22Rv1 (cell line): ENCODE measurements at regions not wholly inside any gene's neighbourhood (a gene's known extent, or its start where the extent isn't known, plus 50 kb on each side); places are given as distances from the start of the nearest gene placed in this dataset.

Experiments
- H3K27ac ChIP-seq: fragments of 450-650 bp; 2 replicates; pipeline ENCODE4 v1.5.1; 2017
- ZFX ChIP-seq: fragments of 450-650 bp; IDR thresholded peaks from 2 replicates; pipeline ENCODE4 v1.6.1; 2017; ENCODE audit warnings: antibody characterized with exemption, borderline replicate concordance
- TF ChIP-seq, protein P1 (sequence below): fragments of 450-650 bp; IDR thresholded peaks from 2 replicates; pipeline ENCODE4 v1.5.1; 2017; ENCODE audit warnings: mild to moderate bottlenecking

DNA sequence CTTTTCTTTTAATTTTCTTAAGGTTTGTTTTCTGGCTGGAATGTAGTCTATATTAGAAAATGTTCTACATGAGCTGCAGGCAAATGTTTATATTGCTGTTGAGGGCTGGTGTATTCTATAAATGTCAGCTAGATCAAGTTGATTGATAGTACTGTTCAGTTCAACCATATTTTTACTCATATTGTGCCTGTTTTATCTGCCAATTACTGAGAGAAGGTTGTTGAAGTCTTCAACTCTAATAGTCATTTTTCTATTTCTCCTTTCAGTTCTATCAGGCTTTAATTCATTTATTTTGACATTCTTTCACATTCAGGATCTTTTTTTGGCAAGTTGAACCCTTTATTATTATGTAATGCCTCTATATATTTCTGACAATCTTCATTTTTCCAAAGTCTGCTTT is 93.2 kb upstream of the HS3ST3A1 start:
- no peak overlapping the region for H3K27ac ChIP-seq
- TF ChIP-seq ZFX: no peak
- TF ChIP-seq, protein P1, sequence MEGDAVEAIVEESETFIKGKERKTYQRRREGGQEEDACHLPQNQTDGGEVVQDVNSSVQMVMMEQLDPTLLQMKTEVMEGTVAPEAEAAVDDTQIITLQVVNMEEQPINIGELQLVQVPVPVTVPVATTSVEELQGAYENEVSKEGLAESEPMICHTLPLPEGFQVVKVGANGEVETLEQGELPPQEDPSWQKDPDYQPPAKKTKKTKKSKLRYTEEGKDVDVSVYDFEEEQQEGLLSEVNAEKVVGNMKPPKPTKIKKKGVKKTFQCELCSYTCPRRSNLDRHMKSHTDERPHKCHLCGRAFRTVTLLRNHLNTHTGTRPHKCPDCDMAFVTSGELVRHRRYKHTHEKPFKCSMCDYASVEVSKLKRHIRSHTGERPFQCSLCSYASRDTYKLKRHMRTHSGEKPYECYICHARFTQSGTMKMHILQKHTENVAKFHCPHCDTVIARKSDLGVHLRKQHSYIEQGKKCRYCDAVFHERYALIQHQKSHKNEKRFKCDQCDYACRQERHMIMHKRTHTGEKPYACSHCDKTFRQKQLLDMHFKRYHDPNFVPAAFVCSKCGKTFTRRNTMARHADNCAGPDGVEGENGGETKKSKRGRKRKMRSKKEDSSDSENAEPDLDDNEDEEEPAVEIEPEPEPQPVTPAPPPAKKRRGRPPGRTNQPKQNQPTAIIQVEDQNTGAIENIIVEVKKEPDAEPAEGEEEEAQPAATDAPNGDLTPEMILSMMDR: no peak

DNA sequence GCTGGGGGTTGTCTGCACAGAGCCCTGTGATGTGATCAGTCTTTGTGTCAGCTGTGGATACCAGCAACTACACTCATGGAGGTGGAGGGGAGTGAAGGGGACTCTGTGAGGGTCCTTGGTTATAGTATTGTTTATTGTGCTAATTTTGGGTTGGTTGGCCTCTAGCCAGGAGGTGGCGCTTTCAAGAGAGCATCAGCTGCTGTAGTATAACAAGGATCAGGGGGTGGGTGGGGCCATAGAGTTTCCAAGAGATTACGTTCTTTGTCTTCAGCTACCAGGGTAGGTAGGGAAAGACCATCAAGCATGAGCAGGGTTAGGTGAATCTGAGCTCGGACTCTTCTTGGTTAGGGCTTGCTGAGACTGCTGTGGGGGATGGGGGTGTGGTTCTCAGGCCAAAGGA is 97.1 kb upstream of the HS3ST3A1 start:
- no peak overlapping the region for H3K27ac ChIP-seq
- TF ChIP-seq, protein P1: 0 out of 2 replicates have a peak, but pooled peaks have one; percentile 5
- no peak for TF ChIP-seq ZFX

DNA sequence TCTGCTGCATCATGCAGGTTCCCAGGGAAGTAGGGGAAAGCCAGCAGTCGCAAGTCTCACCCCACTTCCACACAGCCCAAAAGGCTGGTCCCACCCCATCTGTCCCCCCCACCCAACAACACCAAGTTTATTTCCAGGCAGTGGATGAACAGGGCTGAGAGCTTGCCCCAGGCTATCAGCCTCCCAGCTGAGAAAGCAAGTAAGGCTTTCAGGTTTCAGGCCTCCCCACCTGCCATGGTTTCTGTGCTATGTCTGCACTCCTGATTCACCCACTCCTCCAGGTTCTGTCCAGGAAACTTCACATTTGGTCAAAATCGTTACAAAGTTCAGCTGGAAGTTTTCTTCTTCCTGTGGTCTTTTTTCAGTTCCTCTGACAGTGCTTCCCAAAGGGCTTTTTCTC is 97.5 kb upstream of the HS3ST3A1 start:
- no peak overlapping the region for H3K27ac ChIP-seq
- TF ChIP-seq, protein P1: no peak
- no peak for TF ChIP-seq ZFX

DNA sequence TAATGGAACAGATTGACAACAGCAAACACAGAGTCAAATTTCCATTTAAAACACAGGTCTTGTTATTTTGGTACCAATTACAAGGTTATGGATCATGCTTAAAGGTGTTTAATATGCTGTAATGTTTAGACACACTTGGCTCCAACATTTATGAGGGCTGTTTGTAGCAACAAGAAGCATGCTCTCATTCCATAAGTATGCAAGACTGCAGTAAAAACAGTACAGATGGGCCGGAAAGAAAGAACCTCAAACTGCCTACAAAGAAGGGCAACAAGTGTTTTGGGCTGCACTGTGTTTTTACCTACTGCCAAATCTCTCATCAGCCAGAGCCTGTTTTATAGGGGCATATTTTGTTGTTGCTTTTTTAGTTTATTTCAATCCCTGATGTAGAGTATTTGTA is 100.5 kb upstream of the HS3ST3A1 start:
- H3K27ac ChIP-seq: no peak overlapping the region
- TF ChIP-seq ZFX: no peak
- TF ChIP-seq, protein P1: no peak

DNA sequence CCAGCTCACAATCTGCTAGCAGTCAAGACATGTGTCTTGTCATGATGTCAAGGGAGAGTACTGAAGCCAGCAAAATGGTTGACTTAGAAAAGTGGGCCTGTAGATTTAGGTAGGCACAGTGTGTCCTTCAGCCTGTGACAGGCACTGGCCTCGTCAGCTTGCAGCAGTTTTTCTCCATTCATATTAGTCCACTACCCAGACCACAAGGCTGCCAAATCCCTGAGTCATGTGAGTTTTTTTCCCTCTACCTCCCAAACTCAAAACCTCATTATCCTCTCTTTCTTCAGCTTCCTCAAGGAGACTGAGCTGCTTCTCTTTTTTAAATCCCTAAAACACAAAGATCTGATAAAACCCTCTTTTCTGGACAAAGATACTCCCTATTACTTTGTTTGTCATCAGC is 102.6 kb upstream of the HS3ST3A1 start:
- H3K27ac ChIP-seq: no peak overlapping the region
- TF ChIP-seq, protein P1: no peak
- no peak for TF ChIP-seq ZFX

DNA sequence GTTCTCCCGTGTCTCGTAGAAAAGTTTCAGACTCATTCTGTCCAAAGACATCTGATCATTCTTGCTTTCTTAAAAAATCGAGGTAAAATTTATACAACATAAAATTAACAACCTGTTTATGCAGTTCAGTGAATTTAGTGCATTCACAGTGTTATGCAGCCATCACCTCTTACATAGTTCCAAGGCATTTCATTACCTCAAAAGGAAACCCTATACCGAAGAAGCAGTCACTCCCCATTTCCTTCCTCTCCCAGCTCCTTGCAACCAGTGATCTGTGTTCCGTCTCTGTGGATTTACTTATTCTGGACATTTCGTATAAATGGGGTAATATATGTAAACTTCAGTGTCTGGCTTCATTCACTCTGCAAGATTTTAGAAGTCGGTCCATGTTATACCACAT is 103.5 kb upstream of the HS3ST3A1 start:
- H3K27ac ChIP-seq: no peak overlapping the region
- no peak for TF ChIP-seq ZFX
- TF ChIP-seq, protein P1: no peak

DNA sequence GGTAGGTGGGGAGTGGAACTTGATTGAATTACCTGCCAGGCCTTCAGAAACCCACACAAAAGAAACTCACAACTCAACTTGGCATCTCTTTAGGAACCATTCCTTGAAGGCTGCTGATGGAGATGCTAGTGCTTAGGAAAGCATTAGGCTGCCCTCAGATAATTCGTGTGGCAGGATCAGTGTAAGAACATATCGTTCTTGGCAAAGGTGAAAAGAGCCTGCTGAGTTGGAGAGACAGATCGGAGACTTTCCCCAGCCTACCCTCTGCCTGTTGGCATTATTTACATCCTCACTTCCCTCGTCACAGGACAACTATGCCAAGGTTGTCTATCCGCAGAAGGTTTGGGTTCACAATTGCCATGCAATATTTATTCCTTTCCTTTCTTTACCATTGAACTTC is 120.0 kb upstream of the HS3ST3A1 start:
- H3K27ac ChIP-seq: no peak overlapping the region
- TF ChIP-seq ZFX: no peak

DNA sequence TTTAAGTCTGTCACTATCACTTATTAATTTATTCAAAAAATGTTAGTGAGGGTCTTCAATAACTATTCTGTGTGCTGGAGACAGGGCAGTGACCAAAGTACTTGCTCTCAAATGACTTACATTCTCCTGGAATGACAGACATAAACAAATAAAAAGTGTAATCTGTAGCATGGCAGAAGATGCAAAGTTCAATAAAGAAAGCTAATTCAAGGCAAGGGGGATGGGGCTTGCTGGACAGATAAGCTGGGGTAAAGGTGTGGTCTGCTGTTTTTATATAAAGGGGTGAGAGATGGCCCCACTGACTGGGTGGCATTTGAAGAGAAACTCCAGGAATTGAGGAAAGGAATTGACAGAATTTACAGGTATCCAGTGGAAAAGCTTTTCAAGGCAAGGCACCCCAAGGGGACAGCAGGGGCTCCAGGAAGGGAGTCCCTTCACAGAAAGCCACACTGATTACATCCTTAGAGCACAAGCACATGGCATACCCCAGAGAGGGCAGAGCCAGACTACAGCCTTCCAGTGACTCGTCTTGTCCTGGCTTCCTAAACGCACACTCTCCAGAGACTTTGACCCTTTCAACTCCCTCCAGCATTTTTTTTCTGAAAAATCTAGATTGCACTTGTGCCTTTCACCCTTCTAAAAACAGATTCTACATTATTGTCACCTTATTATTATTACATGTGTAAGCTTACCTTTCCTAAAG is 123.7 kb upstream of the HS3ST3A1 start:
- TF ChIP-seq ZFX: no peak
- TF ChIP-seq, protein P1: no peak
- H3K27ac ChIP-seq: no peak overlapping the region
